HG03039 (cell line): ENCODE measurements at regions not wholly inside any gene's neighbourhood (a gene's known extent, or its start where the extent isn't known, plus 50 kb on each side); places are given as distances from the start of the nearest gene placed in this dataset.
"Not testable (repeated sequence)": the region's sequence is repeated elsewhere in the genome, so short reads cannot be mapped to it uniquely, and the experiment has no call there.

Source experiments
- ATAC-seq: cut with Tn5 transposase; IDR thresholded peaks from one replicate; pipeline ENCODE4 v1.9.1; 2021; ENCODE audit warnings: mild to moderate bottlenecking, moderate library complexity; ENCODE audit not compliant: unreplicated experiment

DNA sequence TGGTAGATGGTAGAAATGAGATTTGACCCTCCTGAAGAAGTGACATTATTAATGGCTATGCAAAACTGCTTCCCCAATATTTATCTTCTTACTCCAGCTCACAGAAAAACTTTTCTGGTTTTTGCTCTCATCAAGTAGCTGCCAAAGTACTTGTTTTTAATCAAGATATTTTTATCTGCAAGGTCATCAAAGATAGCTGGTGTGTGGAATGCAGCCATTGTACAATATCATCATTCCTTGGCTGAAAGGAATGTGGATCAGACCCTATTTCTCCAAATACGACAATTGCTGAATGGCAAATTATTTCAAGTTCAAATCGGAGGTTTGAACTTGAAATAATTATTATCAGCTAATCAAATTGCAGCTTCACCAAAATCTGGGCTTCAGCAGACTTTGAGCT is 126.9 kb upstream of the SLC7A14 start:
- no peak for ATAC-seq

DNA sequence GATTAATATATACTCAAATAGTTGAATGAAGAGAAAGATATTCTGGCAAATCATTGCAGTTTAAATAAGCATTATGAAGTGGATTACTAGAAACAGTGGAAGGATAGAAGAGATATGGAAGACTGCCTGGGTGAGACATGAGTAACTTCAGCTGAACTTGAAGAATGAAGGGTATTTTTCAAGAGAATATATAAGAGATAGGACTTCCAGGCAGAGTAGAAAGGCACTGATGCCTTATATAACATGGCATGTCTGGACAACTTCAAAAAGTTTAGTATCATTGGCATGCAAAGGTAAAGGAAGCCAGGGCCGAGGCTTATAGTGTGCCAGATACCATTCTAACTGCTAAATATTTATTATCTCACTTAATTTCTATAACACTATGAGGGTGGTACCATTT is 126.5 kb upstream of the SLC7A14 start:
- no peak for ATAC-seq

DNA sequence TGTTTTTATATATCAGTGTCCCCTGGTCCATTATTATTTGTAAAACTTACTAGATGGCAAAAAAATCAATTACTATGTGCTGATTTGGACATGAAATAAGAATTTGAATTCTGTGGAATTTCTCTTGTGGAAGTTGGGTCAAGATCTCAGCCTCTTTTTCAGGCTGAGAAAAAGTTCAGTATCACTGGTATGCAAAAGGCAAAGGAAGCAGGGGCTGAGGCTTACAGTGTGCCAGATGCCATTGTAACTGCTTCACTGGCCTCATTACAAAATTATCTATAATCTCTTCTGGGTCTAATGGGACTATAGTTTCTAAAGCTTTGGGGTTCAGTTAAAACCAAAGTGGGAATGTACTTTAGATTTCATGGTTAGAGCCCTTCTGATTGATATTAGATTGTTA is 125.9 kb upstream of the SLC7A14 start:
- ATAC-seq = no peak

DNA sequence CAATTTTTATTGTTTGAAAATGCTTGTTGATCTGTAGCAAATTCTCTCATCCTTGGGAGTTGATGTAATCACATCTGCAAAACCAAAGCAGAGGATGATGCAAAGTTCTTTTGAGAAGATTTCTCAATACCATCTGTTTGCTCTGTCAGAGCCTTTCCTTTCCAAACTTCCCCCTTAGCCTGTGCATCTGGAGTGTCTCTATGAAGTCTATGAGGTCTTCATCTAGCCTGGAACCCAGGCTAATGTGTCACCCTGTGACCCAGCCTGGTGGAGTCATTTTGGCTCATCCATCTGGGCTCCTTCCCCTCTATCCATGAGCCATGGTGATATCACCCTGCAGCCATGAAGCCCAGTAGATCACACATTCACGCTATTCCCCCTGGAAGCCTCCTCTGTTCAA is 123.2 kb upstream of the SLC7A14 start:
- no peak for ATAC-seq

DNA sequence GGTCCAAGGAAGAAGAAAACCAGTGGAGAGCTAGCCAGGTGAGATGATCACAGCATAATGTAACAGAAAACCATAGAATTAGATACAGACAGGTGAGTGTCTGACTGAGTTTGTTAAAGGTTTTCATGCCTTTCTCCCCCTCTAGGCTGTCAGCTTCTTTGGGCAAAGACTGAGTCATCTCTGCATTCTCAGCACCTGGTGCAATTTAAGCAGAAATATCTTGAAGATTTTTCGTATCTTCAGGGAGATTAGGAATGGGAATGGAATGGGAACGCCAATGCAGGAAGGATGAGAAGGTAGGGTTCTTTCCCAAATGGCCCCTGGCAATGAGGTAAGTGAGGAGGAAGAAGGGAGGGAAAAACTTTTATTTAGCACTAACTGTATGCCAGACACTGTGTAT is 122.0 kb upstream of the SLC7A14 start:
- ATAC-seq = no peak

DNA sequence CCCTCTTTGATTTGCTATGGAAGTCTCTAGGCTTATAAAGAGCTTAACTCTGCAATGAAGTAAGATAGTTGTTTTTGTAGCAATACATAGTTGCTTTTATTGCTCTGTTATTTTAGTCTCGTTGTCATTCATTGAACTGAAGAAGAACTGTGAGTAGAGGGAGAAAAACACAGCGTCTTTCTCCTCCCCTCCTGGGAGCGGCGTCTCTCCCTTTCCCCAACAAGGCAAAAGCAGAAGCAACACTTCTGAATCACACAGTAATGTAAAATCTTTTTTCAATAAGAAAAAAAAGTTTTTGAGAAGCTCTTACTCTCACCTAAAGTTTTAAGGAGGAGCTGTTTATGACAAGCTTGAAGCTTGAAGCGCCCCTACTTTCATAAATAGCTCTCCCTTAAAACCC is 119.3 kb upstream of the SLC7A14 start:
- no peak for ATAC-seq

DNA sequence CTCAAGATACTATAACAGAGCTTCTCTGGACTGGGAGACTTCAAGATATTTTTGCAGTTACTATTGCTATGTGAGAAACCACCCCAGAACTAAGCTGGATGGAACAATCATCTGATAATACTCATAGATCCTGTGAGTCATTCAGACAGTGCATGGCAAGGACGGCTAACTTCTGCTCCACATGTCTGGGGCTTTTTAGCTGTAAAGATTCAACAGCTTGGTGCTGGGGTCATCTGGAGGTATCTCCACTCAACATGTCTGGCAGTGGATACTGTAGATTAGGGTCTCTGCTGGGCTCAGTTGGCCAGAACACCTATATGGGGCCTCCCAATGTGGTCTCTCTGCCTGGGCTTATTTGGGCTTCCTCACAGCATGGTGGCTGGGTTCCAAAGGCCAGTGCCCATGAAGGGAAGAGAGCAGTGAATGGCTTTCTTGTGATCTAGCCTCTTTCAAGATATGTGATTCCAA is 117.3 kb upstream of the SLC7A14 start:
- ATAC-seq = no peak

DNA sequence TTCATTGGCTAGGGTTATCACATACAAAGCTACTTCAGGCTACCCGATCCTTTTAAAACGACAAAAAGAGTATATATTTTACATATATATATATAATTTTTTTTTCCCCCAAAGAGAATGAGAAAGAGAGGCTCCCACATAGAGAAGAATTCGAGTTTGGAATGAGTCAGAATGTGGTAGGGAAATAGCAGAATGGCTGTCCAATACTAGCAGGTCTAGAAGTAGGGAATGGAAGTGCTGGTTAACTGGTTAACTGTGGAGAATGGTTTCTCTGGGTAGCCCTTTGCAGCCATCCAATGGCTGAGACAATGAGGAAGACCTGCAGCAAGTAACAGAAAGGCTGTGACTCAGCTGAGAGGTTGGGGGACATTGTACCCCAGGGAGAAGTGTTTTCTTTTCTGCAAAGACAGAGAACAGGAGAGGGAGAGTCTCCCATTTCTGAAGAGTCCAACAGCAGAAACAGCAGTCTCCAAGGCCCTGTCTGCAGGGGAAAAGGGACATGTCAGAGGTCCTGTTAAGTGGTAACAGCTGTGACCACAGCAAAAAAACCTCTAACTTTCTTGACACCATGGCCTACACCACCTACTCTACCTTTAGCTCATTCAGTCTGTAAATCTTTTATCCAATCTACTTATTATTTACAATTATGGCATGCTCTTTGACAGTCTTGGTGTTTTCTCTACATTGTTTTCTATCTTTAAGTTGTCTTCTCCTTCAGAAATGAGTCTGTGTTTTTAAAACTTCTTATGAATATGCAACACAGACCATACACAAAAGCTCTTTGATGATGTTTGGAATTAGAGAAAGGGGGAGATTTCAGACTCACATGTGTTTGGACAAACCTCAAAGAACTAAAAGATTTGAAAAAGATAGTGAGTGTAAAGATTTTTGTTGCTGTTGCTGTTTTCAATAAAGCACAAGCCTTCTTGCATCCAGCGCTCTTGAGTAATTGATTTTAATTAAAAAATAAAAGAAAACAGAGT is 116.1 kb upstream of the SLC7A14 start:
- no peak for ATAC-seq

DNA sequence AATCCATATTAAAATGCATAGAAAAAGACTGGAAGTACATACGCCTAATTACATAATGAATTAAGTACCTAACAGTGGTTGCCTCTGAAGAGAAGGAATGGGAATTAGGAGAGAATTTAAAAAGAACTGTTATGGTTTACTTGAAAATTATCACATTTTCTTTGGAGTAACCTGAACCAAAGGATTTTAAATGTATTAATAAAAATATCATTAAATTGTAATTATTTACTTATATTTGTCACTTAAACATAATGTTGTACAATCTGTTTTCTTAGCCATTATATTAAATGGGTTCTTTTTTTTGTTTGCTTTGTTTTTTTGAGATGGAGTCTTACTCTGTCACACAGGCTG is 114.2 kb upstream of the SLC7A14 start:
- no peak for ATAC-seq

DNA sequence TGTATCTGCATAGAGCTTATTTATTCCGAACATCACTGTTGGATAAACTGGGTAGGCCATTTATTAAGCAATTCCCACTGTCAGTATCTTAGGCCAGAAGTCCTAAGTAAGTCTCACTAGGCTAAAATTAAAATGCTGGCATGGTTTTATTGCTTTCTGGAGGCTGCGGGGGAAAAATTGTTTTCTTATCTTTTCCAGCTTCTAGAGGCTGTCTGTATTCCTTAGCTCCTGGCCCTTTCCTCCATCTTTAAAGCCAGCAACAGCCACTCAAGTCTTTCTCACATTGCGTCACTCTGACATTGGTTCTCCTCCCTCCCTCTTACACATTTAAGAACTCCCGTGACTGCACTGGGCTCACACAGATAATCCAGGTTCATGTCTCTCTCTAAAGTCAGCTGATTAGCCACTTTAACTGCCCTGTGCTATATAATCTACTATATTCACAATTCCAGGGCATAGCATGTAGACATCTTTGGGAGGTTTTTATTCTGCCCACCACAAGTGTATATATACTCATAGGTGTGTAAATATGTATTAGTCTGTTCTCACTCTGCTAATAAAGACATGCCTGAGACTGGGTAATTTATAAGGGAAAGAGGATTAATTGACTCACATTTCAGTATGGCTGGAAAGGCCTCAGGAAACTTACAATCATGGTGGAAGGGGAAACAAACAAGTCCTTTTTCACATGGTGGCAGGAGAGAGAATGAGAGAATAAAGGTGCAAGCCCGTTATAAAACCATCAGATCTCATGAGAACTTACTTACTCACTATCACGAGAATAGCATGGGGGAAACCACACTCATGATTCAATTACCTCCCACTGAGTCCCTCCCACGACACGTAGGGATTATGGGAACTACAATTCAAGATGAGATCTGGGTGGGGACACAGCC is 113.5 kb upstream of the SLC7A14 start:
- ATAC-seq = no peak

DNA sequence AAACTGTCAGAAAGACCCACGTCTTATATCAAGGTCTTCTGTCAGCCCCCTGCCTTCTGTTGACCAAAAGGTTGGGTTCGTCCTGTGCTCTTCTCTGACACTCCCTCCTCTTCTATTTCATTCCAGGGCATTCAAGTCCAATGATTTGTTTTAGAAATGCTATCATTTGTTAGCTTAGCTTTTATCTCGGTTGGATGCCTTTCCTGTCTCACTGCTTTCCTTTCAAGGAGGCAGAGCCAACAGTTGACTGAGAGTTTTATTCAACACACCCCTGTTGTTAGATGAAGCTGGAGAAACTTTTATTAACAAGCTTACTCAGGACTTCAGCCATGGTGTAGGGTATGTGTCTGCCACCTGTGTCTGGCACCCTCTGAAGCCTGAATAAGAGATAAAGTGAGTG is 112.0 kb upstream of the SLC7A14 start:
- no peak for ATAC-seq

DNA sequence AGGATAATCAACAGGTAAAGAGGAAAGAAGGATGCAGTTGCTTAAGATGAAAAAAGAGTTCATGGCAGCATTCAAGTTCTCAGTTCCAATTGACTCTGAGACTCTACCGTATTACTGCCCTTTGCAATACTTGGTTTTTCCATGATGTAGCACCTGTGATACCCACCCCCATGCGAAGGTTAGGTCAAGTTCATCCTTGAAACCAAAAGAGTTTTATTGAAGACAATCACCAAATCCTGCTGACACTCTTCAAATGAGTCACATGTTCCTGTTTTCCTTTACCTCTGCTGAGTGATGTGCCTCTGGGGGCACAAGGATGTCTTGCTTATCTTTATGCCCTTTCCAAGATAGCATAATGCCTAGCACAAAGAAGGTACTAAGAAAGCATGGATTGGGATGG is 111.3 kb upstream of the SLC7A14 start:
- no peak for ATAC-seq

DNA sequence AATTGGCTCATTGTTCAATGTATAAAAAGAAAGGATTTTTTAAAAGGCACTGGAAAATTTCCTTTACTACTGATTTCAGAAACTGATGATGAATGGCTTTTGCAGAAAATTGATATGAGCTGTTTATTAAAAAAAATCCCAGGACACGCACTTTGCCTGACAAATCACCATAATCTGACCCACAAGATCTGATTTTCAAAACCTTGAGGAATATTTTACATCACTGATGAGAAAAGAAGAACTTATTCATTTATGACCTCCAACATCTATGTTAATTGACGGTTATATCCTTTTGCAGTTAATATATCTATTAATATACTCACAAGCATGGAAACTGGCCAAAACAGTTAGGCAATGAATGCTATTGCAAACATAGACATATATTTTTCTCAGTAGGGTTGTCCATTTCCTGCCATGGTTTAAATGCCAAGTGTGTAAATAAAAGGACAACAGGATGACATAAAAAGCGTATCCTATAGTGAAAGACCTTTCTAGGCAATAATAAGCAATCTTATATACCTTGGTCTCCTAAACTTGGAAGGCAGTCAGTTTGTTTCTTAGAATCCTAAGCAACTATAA is 109.7 kb upstream of the SLC7A14 start:
- no peak for ATAC-seq

DNA sequence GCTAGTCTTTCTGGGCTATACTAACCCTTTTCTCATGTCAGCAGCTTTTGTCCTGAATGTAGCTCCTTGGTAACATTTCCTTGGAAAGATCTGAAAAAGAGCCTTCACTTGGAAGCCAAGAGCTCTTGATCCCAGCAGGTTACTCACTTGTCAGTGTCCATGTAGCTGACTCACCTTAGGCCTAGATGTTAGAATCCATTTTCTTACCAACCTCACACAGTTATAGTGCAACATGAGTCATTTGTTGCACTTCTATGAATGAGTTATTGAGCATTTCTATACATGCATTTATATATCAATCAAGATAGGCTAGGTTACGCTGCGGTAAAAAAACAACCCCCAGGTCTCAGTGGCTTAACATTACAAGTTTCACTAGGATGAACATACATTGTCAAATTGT is 106.8 kb upstream of the SLC7A14 start:
- no peak for ATAC-seq

DNA sequence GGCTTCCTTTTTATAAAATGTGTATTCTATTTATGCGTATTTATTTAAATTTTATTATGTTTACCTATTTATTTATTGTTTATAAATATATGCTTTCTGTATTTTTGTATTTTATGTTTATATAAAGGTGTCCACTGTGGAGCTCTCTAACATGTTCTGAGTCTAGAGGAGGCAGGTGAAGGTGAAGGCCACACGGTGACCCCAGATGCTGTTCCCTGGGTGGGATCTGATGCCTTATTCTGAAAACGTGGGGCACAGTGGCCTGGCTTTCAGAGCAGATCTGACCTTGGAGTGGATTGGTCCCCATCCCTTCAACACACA is 104.7 kb upstream of the SLC7A14 start:
- no peak for ATAC-seq

DNA sequence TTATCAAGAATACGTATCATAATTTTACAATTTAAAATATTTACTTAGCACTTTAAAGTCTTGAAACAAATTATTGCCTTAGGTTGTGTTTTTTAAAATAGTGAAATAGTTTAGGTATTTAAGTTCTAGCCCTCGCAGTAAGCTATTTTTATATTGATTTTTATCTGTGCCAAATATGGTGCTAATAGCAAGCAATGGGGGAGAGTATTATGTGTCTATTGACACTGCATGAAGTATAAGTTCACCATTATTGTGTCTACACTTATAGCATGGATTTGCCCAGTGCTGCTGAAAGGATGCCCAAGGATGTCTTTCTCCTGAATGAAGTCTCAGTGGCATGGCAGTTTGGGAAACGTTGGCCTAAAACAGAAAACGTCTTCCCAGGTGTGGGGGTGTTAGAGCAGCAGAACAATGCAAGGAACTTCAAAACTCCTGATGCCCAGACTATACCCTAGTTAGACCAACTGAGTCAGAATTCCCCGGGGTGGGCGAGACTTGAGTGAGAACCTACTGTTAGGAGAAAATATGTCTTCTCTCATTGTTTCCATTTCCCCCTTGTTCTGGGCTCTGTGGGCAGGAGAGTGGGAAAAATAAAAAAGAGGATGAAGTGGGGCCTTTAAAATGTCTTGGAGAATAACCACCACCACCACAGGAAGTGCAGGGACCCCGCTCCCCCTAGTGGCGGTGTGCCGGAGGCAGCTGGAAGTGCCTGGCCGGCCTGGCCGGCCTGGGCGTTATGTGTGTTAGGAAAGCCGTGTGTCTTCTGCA is 104.2 kb upstream of the SLC7A14 start:
- peak; percentile 64 for ATAC-seq

DNA sequence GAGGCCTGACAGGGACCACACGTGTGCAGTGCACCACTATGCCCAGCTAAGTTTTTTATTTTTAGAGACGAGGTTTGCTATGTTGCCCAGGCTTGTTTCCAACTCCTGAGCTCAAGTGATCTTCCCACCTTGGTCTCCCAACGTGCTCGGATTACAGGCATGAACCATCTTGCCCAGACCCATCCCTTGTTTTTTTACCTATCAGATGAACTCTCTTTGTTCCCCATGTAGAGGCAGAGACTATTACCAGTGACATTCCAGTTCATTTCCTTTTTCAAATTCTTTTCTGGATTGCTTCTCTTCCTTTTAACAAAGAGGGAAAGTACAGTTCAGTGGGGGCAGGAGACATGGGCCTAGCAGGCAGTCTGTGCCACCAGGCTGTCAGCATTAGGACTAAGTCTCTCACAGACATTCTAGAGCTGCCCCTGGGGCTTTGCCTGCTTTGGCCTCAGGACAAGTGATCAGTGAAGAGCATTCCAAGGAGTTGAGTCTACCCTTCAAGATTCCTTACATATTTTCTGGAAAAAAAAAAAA is 103.5 kb upstream of the SLC7A14 start:
- ATAC-seq = no peak

DNA sequence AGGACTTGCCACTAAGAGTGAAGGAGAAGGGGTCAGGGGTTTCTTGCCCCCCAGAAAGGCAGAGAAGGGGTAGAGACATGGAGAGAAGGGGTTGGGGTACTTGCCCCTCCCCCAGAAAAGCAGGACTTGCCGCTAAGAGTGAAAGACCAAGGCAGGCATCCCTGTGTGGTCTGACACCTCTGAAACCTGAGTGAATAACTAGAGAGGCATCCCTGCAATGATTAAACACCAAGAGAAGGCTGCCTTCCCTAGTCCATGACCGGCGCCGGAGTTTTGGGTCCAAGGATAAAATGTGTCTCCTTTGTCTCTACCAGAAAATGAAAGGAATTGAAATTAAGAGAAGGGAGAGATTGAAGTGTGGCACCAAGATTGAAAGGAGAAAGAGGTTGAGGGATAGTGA is 102.3 kb upstream of the SLC7A14 start:
- not testable (repeated sequence) for ATAC-seq

DNA sequence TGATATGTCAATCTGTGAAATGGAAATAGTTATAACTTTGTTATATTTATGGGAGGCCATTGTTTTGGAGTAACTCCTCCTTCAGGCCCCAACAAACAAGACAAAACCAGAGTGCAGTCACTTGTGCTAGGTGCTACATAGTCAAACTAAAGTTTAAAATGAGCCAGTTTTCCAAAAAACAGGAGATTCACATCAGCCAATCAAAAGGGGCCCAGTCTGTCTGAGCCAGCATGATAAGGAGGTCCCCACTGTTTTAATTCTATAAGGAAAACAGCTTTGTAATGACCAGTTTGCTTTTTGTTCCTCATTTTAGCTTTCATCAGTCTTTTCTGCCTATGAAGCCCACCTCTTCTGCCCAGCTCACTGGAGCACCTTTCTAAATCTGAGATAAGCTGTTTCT is 94.7 kb upstream of the SLC7A14 start:
- no peak for ATAC-seq

DNA sequence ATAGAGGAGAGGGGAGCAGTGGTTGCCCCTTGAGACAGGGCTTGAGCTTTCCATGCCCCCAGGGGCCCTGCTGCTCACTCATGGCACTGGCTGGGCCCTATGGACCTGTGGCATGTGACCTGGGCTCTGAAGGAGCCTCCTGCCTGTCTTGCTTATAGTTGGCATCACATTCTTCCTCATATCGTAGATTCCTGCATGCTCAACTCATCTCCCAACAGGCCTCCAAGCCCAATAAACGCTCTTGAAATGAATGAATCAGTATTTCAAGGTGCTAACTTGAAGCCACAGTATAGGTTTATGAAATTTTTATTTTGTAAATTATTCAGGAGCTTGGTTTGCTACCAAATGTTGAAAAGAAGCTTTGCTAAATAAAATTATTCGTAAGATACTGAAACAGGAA is 93.3 kb upstream of the SLC7A14 start:
- no peak for ATAC-seq

DNA sequence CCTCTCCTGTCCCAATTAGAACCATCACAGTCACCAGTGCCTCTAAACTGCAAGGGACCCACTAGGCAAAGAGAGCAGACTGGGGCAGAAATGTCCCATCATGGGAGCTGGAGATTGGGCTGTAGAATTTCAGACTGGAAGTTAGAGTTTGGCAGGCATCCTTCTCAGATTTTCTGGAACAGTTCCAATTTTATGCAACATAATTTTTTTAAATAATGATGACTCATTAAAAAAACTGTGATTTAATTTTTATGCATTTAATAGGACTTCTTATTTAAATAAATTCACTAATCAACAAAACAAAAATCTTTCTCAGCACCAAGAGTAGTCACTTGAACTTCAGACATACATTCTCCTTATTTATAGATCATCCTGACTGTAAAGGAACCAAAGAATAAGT is 84.6 kb upstream of the SLC7A14 start:
- ATAC-seq = no peak
